HG03064 (cell line): ENCODE measurements at regions not wholly inside any gene's neighbourhood (a gene's known extent, or its start where the extent isn't known, plus 50 kb on each side); places are given as distances from the start of the nearest gene placed in this dataset.

Source experiments
- ATAC-seq: cut with Tn5 transposase; IDR thresholded peaks from one replicate; pipeline ENCODE4 v1.9.1; 2021; ENCODE audit warnings: low read depth; ENCODE audit not compliant: unreplicated experiment

- no peak for ATAC-seq
Measured at GRCh38 chr5:5542654-5543053, 120.2 kb downstream of the ICE1 start.

GRCh38 chr5:5540065-5540464, 117.6 kb downstream of the ICE1 start:
- ATAC-seq = no peak
